C1 segment of cervical spinal cord (tissue), 14 donors: ENCODE measurements at regions not wholly inside any gene's neighbourhood (a gene's known extent, or its start where the extent isn't known, plus 50 kb on each side); places are given as distances from the start of the nearest gene placed in this dataset.
"Not testable (repeated sequence)": the region's sequence is repeated elsewhere in the genome, so short reads cannot be mapped to it uniquely, and the experiment has no call there.

Experiments used
- DNase-seq, 14 donors: peaks; one replicate each; lab custom pipeline; 2025; lab: John Stamatoyannopoulos, UW

DNA sequence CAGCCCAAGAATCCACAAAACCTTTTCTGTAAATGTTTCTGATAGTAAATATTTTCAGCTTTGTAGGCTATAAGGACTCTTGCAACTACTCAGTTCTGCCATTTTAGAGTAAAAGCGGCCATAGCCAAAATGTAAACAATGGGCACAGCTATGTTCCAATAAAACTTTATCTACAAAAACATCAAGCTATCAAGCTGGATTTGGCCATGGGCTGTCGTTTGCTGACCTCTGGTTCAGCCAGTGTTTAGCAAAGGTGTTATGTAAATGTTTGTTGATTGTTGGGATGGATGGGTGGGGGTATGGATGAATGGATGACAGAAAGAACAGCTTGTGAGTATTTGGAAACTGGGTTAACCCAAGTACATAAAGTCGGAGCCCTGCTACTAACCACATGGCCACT, 111.1 kb upstream of the VRK1 start:
- no peak for DNase-seq

DNA sequence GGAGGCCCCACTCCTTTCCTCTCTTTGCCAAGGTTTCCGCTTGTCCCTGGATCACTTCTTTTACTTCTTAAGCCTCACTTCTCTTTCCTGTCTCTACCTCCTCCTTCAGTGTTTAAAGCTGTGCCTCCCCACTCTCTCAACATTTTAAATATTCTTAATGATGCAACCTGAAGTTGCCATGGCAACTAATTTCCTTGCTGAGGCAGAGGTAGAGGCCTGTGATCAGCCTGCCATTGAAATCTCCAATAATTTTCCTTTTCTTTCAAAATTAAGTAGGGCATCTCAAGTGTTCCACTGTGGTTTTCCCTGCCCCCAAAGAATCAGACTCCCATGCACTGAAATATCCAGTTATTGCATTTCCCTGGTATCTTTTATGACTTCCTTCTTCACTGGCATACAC, 108.6 kb upstream of the VRK1 start:
- DNase-seq, result no peak

DNA sequence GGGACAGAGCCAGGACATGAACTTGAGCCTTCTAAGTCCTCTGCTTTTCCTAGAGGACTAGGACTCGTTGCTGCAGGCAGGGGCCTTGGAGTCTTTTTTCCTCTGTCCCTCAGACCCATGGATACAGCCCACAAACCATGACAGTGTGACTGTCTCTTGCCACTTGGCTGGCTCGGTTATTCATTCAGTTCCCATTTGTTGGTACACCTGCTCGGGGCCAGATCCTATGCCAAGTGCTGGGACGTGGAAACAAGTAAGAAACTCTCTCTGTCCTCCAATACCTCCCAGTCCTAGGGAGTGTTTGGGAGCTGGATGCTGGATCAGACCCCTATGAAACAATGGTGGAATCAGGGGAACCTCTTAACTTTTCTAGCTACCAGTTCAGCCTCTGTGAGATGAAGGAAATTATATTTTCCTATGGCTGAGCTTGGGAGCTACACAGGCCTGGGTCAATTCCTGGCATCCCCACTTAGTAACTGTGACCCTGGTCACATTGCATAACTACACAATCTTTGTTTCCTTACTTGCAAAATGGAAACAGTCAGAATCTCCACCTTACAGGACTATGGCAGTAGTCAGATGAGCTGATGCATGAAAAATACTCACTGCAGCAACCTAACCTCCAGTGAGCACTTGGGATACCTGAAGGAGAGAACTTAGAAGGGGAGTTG, 106.3 kb upstream of the VRK1 start:
- DNase-seq, result no peak

DNA sequence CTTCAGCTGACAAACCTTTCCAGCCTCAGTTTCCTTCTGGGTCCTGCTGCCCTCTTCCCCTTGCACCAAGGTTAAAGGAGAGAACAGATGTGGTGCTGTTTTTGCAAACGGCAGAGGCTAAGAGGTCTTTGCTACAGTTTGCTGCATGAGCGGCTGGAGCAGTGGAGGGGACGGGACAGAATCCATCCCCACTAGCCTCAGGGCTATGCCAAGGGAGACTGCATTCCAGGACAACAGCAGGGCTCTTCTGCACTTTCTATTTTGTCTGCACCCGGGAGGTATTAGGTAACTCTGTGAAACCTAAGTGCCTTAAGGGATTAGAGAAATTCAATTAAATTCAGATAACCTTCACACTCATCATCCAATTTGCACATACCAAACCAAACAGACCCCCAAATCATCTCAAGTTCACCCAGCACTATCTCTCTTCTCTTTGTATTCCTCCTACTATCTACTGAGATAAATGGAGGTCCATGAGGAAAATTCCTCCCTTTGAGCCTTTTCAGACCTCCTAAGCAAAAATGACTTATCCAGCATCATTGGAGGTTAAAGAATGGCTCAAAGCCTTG, 103.8 kb upstream of the VRK1 start:
- DNase-seq, result no peak

DNA sequence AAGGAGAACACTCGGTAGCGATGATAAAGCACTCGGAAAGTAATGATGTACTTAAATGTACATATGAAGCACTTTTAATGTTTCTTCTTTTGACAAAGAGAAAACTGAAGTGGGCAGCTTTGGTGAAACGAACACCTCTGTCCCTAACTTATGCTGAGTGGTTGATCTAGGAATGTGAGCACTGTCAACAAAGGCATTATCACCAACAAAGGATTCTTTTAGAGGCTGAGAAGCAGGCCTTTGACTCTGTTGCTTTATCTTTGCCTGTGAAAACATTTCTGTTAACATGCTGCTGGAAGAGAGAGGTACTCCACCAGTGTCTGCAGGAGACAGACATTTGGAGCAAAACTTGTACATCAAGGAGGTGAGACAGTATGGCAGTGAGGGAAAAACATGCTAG, 103.2 kb upstream of the VRK1 start:
- DNase-seq, result no peak

DNA sequence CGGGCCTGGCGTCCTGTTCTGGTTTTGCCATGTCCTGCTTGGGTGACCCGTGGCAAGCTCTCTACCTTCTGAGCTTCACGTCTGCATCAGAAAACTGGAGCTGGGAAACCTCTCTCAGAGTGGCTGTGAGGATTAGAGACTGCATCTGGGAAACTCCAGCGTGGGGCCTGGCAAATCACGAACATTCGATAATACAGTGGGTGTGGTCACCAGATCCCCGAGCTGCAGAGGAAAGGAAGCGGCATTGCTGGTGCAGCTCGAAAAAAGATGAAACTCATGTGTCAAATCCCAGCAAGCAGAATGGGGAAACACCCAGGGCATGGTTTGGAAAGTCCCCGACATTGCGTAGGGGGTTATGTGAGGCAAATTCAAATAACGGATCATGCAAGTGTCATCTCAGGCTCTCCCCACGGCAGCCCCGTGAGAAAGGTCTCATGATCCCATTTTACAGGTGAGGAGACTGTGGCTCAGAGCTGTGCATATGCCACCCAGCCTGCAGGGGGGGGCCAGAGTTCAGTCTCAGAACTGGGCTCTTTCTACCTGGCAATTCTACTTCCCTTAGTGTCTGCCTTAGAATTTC, 98.1 kb upstream of the VRK1 start:
- no peak for DNase-seq

DNA sequence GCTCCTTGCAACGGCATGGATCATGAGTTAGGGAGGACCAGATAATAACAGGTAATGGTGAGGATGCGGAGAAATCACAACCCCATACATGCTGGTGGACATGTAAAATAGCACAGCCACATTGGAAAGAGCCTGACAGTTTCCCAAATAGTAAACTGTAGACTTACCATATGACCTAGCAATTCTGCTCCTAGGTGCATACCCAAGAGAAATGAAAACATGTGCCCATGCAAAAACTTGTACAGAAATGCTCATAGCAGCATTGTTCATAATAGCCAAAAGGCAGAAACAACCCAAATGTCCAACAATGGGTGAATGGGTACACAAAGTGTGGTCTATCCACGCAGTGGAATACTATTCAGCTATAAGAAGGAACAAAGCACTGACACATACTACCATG, 97.5 kb upstream of the VRK1 start:
- no peak for DNase-seq

DNA sequence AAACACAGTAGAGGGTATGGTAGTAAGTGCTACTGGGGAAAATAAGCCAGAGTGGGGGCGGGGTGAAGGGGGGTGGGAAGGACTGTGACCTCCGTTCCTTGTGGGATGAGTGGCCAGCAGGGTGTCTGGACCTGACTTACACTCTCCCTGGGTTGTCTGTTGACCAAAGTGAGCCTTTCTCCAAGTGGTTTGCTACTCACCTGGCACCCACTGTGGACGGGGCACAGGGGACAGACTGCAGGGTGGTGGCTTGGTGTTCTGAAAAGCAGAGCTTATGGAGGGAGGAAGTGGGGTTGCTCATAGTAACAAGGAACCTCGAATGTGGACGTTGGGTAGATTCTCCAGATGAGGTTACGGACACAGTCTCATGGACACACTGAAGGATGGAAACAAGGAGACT, 94.4 kb upstream of the VRK1 start:
- no peak for DNase-seq

DNA sequence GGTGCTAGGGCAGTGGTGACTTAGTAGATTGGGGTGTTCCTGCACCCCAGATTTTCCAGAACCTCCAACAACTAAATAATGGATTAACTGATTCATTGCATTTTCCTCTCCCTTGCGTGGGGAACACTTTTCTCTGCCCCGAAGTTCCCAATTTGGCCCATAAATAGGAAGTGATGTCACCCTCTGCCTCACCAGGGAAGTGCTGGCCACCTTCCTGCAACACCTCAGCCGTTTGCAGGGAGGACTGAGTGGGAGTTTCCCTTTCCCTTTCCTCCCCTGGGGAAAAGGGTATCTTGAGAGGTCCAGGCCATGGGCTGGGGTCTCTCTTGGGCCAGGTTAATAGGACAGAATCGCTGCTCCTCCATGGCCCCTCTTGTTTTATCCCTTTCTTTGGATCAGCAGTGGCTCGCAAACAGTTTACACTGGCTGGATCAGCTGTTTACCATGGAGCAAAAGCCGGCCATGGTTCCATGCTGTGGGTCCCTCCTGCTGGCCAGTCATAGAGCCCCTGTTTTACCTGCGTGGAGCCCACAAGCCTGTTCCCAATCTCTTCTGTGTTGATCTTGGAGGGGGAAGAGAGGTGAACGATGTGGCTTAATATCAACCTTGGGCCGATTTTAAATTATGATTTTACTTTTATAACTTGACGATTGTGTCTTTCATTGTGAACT, 91.6 kb upstream of the VRK1 start:
- DNase-seq, result no peak

DNA sequence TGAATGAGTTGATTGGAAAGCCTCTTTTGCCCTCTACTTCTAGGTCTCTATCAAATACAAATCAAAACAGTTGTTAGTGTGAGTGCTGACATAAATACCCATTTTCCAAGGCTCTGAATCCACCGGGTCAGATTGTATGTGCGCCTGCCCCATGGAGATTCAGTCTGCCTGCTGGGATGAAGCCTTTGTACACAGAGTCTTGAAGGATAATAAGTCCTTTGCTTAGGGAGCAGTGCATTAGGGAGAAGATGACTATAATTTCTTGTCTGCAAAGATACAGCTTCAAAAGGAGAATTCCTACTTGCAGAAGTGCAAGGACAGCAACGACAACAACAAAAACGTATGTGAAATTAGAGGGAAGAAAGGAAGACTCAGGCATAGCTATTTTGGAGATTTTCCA, 90.3 kb upstream of the VRK1 start:
- DNase-seq, result no peak

DNA sequence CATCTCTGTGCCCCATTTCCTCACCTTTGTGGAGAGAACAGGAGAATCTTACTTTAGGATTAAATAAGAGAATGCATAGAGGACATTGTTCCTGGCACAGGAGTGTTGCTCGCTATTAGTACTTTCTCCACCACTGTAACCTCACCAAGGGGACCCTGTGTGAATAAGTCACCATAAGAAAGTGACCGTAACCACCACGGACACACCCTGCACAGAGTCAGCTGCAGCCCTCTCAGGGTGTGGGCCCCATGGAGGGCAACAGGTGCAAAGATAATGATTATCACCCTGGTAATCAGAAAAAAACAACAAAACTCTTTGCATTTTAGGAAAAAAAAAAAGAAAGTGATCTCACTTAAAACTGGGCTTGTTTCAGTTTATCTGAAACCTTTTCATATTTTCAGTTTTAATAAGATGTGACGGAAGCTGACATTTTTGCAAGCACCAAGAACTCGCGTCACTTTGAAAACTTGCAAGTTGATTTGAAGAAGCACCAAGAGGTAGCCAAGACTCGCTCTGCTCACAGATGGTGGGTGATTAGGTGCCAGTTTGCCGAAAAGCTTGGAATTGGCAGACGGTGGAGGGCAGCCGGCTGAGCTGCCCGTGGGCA, 87.0 kb upstream of the VRK1 start:
- DNase-seq, result no peak

DNA sequence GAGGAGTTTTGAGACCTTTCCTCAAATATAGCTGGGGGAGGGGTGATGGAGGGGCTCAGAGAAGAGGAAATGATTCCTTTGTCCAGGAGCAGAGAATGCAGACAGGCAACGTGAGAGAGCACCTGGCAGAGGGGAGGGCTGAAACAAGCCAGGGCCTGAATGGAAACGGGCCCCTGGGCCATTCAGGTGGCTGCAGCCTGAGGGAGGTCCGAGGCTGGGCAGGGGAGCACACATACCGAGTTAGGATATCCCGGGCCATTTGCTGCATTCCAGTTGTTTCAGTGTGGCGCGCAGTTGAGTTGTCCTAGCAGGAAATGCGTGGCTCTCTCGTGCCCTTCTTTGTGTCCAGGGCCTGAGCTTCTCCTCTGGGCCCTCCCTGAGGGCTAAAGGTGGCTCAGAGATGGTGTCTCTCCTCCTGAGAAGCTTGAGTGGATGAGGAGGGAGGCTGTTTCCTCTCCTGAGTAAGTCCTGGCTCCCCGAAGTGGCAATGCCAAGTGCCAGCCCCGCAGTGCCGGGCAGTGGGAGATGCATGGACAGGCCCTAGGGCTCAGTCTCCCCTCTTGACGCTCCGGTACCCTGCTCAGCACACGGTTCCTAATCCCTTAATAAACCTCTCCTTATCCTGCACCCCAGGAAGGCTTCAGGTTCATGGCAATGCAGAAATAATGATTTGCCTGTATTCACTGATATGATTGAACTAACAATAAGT, 85.5 kb upstream of the VRK1 start:
- no peak for DNase-seq

DNA sequence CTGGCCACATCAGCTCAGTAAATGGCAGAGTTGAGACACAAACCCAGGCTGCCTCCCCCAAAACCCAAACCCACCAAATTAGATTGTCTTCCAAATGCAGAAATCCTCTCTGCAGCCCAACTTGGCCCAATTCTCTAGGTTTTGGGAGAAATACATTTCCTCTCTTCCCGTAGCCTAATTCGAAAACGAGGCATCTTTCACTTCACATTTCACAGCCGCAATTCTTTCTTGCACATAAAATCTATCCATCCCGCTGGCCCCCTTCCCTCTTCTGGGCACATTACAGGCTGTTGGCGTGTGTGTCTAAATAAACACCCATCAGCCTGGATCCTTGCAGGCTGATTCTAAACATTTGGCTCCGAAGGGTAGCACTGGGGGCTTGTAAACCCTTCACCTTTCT, 83.8 kb upstream of the VRK1 start:
- no peak for DNase-seq

DNA sequence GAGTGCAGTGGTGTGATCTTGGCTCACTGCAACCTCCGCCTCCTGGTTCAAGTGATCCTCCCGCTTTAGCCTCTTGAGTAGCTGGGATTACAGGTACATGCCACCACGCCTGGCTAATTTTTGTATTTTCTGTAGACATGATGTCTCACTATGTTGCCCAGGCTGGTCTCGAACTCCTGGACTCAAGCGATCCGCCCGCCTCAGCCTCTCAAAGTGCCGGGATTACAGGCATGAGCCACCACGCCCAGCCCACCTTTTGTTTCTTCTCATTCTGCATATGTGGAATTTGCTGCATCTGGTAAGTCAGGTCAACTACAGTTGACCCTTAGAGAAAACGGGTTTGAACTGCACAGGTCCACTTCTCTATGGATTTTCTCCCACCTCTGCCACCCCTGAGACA, 82.6 kb upstream of the VRK1 start:
- DNase-seq, result not testable (repeated sequence)

DNA sequence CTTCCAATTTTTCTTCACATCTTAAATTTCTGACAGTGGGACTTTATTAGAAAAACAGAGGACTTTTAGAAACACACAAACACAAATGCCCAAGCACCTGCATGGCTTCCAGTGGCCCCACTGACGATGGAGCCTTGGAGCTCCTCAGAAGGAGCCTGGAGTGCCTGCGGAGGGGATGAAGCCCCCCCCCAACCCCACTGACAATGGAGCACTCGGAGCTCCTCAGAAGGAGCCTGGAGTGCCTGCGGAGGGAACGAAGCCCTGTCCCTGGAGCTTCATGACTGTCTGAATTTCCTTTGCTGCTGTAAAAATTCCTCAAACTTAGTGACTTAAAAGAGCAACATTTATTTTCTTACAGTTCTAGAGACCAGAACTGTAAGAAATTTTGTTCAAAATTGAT, 80.1 kb upstream of the VRK1 start:
- DNase-seq, result no peak

DNA sequence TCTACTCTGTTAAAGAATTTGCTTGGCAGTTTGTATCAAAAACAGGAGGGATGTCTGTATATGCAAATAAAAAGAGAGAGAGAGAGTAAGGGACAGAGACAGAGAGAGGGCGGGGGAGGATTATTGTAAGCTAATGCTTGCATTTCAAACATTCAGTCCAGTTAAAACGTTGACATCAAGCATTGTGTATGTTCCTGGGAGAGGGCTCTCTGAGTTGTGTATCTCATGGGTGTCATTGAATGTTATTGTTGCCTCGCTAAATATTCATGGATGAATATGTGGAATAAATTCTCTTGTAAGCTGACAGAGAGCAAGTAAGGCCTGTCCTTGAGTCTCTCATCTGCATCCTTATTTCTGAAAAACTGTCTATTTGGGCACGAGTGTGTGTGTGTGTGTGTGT, 78.8 kb upstream of the VRK1 start:
- no peak for DNase-seq

DNA sequence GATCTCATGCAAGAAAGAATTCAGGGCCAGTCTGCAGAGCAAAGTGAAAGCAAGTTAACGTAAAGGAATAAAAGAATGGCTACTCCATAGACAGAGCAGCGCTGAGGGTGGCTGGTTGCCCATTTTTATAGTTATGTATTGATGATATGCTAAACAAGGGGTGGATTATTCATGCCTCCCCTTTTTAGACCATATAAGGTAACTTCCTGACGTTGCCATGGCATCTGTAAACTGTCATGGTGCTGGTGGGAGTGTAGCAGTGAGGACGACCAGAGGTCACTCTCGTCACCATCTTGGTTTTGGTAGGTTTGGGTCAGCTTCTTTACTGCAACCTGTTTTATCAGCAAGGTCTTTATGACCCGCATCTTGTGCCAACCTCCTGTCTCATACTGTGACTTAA, 76.5 kb upstream of the VRK1 start:
- DNase-seq, result not testable (repeated sequence)

DNA sequence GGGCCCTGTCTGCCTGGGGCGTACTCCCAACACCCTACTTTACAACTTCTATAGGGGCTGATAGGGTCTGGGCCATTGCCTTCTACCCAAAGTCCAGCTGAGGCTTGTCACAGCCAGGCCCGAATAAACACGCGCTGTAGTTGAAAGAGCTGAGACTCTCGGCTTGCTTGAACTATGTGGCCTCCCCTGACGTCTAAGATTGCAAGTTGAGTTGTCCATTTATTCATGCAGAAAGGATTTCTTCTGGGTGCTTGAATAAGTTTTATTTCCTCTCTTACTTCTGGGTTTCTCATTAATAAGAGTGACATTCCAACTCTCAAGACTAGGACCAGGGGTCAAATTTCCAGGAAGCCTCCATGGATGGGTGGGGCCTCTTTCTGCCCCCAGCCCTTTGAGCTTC, 74.4 kb upstream of the VRK1 start:
- no peak for DNase-seq

DNA sequence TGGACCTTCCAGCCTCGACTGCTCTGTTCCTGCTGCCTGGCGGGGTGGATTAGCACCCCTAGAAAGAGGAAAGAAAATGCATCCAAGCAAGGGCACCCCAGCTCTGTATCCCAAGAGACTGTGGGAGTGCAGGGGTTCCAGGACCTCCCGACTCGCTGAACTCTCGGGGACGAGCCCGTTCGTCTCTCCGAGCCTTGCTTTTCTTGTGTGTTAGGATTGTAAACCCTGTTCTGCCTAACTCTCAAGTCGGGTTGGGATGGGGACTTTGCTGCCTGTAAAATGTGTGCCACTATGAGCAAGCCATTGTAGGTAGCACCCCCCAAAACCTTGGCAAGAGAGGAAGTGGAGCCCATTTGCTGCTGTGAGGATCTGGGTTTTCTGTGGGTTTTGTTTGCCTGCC, 73.2 kb upstream of the VRK1 start:
- DNase-seq, result no peak

DNA sequence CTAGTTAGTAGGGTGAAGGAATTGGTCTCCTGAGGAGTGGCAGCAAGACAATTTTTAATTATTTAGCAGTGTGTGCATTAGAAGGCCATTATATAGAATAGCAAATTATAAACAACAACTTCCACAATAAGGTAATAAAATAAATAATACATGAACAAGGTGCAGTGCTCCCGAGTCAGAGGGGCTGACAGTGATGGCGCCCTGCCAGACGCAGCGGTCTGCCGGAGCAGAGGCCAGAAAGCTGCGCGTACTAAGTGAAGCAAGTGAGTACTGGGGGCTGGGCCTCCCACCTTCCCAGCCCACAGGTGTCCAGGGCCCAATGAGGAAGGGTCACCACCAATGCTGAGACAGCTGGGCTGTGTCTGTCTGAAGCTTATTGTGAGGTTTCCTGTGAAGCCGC, 72.0 kb upstream of the VRK1 start:
- no peak for DNase-seq

DNA sequence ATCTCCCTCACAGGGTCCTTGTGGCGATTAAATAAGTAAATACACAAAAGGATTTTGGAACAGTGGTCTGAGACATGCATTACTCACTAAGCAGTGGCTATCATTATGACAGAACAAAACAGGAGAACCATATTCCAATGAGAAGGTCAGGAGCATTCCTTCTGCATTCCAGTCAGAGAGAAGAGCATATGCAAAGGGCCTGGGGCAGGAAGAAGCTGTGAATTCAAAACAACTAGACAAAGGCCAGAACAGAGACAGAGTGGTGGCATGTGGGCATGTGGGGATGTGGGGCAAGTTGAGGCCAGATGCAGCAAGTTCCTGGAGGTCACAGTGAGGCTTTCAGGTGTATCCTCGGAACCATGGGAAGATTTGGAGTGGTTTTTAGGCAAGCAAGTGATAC, 70.1 kb upstream of the VRK1 start:
- no peak for DNase-seq

DNA sequence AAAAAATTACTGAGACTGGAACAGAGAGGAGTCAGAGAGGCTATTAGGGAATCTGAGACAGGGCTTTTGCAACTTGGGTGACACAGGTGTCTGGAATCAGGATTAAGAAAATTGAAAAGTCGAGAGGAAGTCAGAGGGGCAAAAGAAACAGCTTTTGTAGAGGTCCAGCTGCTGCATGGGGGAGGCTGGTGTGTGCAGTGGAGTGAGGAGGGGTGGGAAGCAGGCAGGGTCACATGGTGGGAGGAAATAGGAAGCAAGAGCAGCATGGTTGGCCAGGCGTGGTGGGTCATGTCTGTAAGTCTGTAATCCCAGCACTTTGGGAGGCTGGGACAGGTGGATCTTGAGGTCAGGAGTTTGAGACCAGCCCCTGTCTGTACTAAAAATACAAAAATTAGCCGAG, 69.7 kb upstream of the VRK1 start:
- no peak for DNase-seq
